M059J (cell line): ENCODE measurements at regions not wholly inside any gene's neighbourhood (a gene's known extent, or its start where the extent isn't known, plus 50 kb on each side); places are given as distances from the start of the nearest gene placed in this dataset.
"Not testable (repeated sequence)": the region's sequence is repeated elsewhere in the genome, so short reads cannot be mapped to it uniquely, and the experiment has no call there.

Experiments
- DNase-seq: peaks from one replicate; pipeline ENCODE4 v3.0.0-alpha.2; 2012; ENCODE audit warnings: low read depth

GRCh38 chr16:88228751-88229150, 154.0 kb upstream of the ZNF469 start:
- not testable (repeated sequence) for DNase-seq

GRCh38 chr16:88229710-88230109, 153.0 kb upstream of the ZNF469 start:
- DNase-seq: not testable (repeated sequence)

DNA sequence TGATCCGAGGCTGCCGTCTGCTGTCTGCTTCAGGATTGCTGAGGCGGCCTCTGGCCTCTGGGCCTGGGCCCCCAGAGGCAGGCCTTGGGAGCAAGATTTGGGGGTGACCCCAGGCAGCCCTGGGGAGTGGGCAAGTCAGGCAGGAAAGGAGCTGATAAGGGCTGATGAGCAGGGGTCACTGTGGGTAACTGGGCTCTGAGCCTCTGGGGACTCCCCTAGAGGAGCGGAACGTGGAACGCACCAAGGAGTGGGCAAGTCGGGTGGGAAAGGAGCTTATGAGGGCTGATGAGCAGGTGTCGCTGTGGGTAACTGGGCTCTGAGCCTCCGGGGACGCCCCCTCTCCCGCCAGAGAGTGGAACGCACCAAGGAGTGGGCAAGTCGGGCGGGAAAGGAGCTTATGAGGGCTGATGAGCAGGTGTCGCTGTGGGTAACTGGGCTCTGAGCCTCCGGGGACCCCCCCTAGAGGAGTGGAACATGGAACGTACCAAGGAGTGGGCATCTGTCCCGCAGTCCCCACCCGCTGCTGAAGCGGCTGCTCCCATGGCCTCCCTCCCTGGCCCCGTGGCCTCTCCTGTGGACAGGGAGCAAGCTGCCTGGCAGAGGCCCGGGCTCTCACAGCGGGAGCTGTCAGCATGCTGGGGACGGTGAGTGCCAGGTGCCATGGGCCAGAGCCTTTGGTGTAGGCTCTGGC, 152.3 kb upstream of the ZNF469 start:
- not testable (repeated sequence) for DNase-seq

DNA sequence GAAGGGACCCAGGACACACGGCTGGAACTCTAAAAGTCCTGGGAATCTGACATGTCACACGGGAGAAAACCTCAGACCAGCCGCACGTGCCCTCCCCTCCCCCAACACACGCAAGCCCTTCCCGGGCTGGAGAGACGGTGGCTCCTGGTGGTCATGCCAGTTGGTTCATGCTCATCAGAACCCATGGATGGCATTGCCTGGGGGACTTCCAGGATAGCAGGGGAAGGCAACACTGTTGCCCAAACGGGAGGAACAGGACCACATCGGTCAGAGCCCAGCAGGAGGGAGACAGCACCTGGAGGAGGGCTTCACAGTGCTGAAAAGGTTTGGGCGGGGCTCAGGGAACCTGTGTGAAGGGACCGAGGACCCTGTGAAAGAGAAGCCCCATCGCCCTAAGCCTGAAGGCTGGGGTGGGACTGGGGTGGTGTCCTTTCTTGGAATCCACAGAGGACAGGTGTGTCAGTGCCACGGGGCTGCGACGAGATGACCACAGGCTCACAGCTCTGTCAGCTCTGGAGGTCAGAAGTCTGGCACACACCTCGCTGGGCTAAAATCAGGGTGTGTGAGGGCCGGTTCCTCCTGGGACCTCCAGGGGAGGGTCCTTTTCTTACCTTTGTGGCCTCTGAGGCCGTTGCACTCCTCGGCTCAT, 151.7 kb upstream of the ZNF469 start:
- DNase-seq: not testable (repeated sequence)

GRCh38 chr16:88231839-88232238, 150.9 kb upstream of the ZNF469 start:
- DNase-seq: not testable (repeated sequence)

GRCh38 chr16:88232401-88233258, 150.1 kb upstream of the ZNF469 start:
- DNase-seq: not testable (repeated sequence)

DNA sequence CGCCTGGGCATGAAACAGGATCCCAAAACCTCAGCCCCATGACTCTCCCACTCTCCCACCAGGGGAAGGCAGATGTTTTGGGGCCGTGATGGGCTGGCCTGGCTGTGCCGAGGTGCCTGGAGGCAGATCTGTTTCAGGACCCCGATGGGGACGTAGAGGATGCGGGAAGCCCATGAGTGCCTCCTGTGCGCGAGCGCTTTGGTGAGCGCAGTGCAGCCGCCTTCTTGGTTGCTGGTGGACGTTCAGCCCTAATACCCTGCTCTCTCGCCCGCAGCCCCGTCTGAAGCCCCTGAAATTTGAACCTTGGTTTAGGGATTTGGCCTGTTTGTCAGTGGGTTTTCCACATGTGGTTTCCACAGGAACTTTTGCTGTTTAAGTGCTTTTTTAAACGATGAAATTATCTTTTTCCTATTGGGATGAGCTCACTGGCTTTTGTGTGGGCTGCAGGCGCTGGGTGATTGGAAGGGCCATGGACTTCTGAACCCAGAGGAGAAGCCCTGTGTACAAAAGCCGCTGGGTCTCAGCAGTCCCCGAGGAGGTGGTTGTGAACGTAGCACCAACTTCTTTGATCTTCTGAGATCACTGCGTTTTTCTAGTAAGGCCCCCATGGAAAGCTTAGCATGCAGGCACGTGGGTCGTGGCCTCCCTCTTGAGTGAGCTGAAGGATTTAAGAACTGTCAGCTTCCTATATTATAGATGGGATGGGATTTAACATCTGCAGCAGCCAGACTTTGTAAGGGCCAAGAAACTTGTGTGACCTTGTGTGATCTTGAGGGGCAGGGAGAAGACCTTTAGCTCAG, 148.9 kb upstream of the ZNF469 start:
- DNase-seq: not testable (repeated sequence)

GRCh38 chr16:88234421-88235271, 148.1 kb upstream of the ZNF469 start:
- not testable (repeated sequence) for DNase-seq

GRCh38 chr16:88235691-88236090, 147.1 kb upstream of the ZNF469 start:
- not testable (repeated sequence) for DNase-seq

DNA sequence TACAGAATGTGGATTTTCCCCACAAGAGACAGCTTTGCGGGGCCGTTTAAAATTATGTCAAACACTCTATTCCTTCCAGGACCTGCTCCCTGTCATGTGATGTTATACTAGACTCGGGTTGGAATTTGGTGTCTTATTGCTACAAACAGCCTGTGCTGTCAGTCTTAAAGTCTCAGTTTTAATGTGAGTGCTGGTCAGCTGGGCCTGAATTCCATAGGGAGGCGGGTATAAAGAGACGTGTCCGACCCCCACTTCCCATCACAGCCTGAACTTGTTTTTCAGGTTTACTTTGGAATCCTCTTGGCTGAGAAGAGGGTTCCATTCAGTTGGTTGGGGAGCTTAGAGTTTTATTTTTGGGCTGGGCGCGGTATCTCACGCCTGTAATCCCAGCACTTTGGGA, 146.5 kb upstream of the ZNF469 start:
- not testable (repeated sequence) for DNase-seq

GRCh38 chr16:88237314-88237713, 145.4 kb upstream of the ZNF469 start:
- DNase-seq: not testable (repeated sequence)

GRCh38 chr16:88237761-88238415, 144.9 kb upstream of the ZNF469 start:
- DNase-seq: not testable (repeated sequence)

- peak; percentile 99 for DNase-seq
Observed at GRCh38 chr16:88238732-88239274, 144.0 kb upstream of the ZNF469 start.

DNA sequence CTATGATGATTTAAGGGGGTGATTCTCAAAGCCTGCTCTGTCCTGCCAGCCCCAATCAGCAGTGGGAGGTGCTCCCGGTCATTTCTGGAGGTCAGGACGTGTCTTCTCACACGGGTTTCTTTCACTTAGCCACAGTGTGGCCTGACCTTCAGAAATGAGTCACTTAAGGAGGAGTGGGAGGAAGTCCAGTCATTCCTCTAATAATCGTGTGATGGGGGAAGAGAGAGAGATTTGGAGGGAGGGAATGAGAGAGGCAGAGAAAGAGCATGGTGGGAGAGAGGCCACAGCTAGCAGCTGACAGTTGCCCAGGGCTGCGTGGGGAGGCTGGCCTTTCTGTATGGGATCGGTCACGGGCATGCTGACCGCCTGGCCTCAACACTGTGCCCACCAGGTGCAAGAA, 142.6 kb upstream of the ZNF469 start:
- DNase-seq: peak; percentile 97

DNA sequence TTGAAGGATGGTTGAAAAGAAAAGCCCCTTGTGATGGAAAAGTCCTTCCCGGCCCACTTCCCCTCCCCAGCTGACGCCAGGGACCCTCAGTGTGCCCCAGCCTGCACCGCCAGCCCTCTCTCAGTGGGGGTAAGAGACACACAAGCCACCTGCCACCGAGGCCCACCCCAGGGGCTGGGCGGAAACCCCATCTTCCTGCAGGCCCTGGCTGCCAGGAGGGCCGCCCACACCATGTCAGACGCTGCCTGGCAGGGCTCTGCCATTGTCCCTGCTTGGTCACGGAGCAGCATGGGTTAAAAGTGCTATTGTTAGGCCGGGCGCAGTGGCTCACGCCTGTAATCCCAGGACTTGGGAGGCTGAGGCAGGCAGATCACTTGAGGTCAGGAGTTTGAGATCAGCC, 142.0 kb upstream of the ZNF469 start:
- DNase-seq: not testable (repeated sequence)

- DNase-seq: peak; percentile 22
Observed at GRCh38 chr16:88241404-88242311, 141.1 kb upstream of the ZNF469 start.

DNA sequence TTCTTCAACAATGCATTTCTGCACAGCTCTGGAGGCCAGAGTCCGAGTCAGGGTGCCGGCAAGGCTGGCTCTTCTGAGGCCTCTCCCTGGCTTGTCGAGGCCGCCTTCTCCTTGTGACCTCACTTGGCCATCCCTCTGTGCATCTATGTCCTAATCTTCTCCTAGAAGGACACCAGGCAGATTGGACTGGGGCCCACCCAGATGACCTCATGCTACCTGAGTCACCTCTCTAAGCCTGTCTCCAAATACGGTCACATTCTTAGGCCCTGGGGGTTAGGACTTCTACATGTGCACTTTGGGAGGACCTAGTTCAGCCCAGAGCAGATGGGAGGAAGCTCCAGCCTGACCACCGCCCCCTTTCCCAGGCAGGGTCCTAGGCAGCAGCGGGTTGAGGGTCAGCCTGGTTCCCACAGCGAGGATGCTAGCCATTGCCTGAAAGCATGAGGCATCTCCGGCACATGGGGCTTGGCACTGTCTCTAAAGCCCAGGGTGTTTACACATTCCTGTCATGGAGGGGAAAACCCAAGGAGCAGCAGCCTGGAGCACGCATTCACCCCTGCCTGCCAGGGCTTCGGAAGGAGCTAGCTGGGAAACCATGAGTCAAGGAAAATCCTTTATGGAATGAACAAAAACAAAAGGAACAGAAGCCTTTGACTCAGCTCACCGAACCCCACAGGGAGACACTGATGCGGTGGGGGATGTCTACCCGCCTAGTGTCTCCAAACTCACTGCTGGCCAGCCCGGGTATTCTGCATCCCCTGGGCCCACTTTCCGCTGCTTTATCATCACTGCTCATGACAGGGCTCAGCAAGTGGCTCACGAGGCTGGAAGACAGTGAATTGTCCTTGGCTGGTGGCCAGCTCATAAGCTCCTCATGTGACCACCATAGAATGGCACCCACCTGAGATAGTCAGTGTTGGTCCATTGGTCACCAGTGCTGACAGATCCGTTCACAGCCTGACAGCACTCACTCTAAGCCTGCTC, 140.2 kb upstream of the ZNF469 start:
- DNase-seq: peak; percentile 93
